ENCODE measurements at regions not wholly inside any gene's neighbourhood (a gene's known extent, or its start where the extent isn't known, plus 50 kb on each side); places are given as distances from the start of the nearest gene placed in this dataset.

DNA sequence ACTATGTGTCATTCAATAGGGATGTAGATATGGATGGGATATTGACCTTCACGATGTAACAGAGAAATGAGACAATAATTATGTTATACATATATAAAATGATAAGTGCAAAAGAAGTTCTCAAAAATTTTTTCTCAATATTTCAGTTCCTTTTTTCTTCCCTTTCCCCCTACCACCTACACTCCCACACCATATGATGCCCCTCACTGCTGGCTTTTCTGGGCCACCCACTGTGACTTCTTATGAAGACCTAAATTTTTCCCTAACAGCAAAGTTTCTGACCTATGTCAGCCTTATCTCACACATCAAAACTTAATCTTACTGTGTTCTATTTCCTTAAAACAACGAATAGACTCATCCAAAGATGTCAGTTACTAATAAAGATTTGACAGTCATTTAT is 89.9 kb upstream of the MYLIP start:
- no TSS peak for BruUV-seq (replicated peaks)
- no peak for DNase-seq (ENCODE audit: low read depth, low spot score)
- no peaks in the 10 kb centered on the region for H3K36me3 ChIP-seq (ENCODE audit: control insufficient read depth, insufficient read depth, low read length)
- TF ChIP-seq, protein P1, sequence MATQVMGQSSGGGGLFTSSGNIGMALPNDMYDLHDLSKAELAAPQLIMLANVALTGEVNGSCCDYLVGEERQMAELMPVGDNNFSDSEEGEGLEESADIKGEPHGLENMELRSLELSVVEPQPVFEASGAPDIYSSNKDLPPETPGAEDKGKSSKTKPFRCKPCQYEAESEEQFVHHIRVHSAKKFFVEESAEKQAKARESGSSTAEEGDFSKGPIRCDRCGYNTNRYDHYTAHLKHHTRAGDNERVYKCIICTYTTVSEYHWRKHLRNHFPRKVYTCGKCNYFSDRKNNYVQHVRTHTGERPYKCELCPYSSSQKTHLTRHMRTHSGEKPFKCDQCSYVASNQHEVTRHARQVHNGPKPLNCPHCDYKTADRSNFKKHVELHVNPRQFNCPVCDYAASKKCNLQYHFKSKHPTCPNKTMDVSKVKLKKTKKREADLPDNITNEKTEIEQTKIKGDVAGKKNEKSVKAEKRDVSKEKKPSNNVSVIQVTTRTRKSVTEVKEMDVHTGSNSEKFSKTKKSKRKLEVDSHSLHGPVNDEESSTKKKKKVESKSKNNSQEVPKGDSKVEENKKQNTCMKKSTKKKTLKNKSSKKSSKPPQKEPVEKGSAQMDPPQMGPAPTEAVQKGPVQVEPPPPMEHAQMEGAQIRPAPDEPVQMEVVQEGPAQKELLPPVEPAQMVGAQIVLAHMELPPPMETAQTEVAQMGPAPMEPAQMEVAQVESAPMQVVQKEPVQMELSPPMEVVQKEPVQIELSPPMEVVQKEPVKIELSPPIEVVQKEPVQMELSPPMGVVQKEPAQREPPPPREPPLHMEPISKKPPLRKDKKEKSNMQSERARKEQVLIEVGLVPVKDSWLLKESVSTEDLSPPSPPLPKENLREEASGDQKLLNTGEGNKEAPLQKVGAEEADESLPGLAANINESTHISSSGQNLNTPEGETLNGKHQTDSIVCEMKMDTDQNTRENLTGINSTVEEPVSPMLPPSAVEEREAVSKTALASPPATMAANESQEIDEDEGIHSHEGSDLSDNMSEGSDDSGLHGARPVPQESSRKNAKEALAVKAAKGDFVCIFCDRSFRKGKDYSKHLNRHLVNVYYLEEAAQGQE (IDR thresholded peaks at IDR 0.05; ENCODE audit: insufficient read depth in 1 of 2, low read depth in 2 of 2, low read length in 1 of 2): no peak
- TF ChIP-seq TCF7L2 (IDR thresholded peaks at IDR 0.05; ENCODE audit: low read depth, low read length): no peak
- no peak for TF ChIP-seq SIN3A (IDR thresholded peaks at IDR 0.05; ENCODE audit: borderline replicate concordance, insufficient read depth, low read depth, low read length)
- no peak for TF ChIP-seq POLR2AphosphoS5 (IDR thresholded peaks at IDR 0.05; ENCODE audit: low read depth, low read length)
- TF ChIP-seq, protein P2, sequence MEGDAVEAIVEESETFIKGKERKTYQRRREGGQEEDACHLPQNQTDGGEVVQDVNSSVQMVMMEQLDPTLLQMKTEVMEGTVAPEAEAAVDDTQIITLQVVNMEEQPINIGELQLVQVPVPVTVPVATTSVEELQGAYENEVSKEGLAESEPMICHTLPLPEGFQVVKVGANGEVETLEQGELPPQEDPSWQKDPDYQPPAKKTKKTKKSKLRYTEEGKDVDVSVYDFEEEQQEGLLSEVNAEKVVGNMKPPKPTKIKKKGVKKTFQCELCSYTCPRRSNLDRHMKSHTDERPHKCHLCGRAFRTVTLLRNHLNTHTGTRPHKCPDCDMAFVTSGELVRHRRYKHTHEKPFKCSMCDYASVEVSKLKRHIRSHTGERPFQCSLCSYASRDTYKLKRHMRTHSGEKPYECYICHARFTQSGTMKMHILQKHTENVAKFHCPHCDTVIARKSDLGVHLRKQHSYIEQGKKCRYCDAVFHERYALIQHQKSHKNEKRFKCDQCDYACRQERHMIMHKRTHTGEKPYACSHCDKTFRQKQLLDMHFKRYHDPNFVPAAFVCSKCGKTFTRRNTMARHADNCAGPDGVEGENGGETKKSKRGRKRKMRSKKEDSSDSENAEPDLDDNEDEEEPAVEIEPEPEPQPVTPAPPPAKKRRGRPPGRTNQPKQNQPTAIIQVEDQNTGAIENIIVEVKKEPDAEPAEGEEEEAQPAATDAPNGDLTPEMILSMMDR (IDR thresholded peaks at IDR 0.05): no peak
- in situ Hi-C loops (cut with HindIII; ENCODE audit: low pct_unique_long_range_greater_than_20kb, low sequenced_read_pairs): no loop called here
- no peak for ATAC-seq
- ChIA-PET CTCF (no interaction called here), POLR2A (no interaction called here)
- no peaks in the 10 kb centered on the region for H3K27me3 ChIP-seq (ENCODE audit: control insufficient read depth, insufficient read depth, low read length)
- no peak overlapping the region for H3K4me3 ChIP-seq (ENCODE audit: low read depth in 2 of 2, low read length in 2 of 2)
- H3K4me1 ChIP-seq (ENCODE audit: control insufficient read depth, insufficient read depth, low read length): no peaks in the 10 kb centered on the region
- no peak overlapping the region for H3K27ac ChIP-seq (ENCODE audit: low read length)
- intact Hi-C loops (cut with micrococcal nuclease; ENCODE audit: unreplicated experiment): no loop called here
- no peaks in the 10 kb centered on the region for H3K9me3 ChIP-seq (ENCODE audit: control insufficient read depth, insufficient read depth, low read depth, low read length)

DNA sequence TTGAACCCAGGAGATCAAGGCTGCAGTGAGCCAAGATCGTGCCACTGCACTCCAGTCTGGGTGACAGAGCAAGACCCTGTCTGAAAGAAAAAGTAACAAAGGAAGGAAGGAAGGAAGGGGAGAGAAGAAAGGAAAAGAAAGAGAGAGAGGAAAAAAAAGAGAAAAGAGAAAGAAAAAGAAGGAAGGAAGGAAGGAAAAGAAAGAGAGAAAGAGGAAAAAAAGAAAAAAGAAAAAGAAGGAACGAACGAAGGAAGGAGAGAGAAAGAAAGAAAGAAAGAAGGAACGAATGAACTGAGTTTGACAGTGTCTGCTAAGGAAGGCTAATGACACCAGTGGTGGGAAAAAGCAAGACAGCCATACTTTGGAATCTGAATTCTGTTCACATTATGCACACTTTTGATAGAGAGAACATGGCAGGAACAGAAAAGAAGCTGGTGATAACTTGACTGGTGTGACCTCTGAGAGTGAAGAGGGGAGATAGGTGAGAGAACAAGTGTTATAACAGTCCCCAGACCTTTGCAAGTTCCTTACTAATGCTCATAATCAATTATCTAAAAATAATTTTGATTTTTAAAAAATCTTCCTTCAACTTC is 93.3 kb upstream of the MYLIP start:
- no peak for DNase-seq (ENCODE audit: low read depth, low spot score)
- TF ChIP-seq TCF7L2 (IDR thresholded peaks at IDR 0.05; ENCODE audit: low read depth, low read length) (no peak), SIN3A (IDR thresholded peaks at IDR 0.05; ENCODE audit: borderline replicate concordance, insufficient read depth, low read depth, low read length) (no peak)
- TF ChIP-seq, protein P1 (IDR thresholded peaks at IDR 0.05; ENCODE audit: insufficient read depth in 1 of 2, low read depth in 2 of 2, low read length in 1 of 2): no peak
- CTCF ChIA-PET: no interaction called here
- in situ Hi-C loops (cut with HindIII; ENCODE audit: low pct_unique_long_range_greater_than_20kb, low sequenced_read_pairs): no loop called here
- no peaks in the 10 kb centered on the region for H3K27me3 ChIP-seq (ENCODE audit: control insufficient read depth, insufficient read depth, low read length)
- no peaks in the 10 kb centered on the region for H3K9me3 ChIP-seq (ENCODE audit: control insufficient read depth, insufficient read depth, low read depth, low read length)
- no peaks in the 10 kb centered on the region for H3K4me1 ChIP-seq (ENCODE audit: control insufficient read depth, insufficient read depth, low read length)
- no peak overlapping the region for H3K4me3 ChIP-seq (ENCODE audit: low read depth in 2 of 2, low read length in 2 of 2)
- BruUV-seq (replicated peaks): no TSS peak
- no peak overlapping the region for H3K27ac ChIP-seq (ENCODE audit: low read length)
- no peak for ATAC-seq
- intact Hi-C loops (cut with micrococcal nuclease; ENCODE audit: unreplicated experiment): no loop called here
- POLR2A ChIA-PET: no interaction called here
- no peaks in the 10 kb centered on the region for H3K36me3 ChIP-seq (ENCODE audit: control insufficient read depth, insufficient read depth, low read length)

All from Panc1 (cell line).